CD8-positive, alpha-beta memory T cell (primary cell): ENCODE measurements at regions not wholly inside any gene's neighbourhood (a gene's known extent, or its start where the extent isn't known, plus 50 kb on each side); places are given as distances from the start of the nearest gene placed in this dataset.

Experiments
- CTCF ChIA-PET: fragments of 350-600 bp; sonication (Branson Sonifier 250); formaldehyde crosslinking; loops from one replicate; lab custom pipeline; 2021; ENCODE audit warnings: antibody characterized with exemption; lab: Charles Lee
- POLR2A ChIA-PET: fragments of 350-600 bp; sonication (Branson Sonifier 250); formaldehyde crosslinking; loops from one replicate; lab custom pipeline; 2021; ENCODE audit warnings: antibody characterized with exemption; lab: Charles Lee
- DNase-seq, 5 donors: peaks; one replicate each; pipeline versions ENCODE4 v3.0.0 to v3.0.0-alpha.2; 2020 to 2022; ENCODE audit warnings: mixed read lengths in 1 of 5
- H3K27ac ChIP-seq: one replicate; pipeline ENCODE4 v1.7.0; 2013; ENCODE audit warnings: low read depth, mild to moderate bottlenecking, low read length, moderate library complexity
- H3K27me3 ChIP-seq: 2 replicates; pipeline ENCODE4 v1.7.0; 2013; ENCODE audit warnings: low read length, mild to moderate bottlenecking; ENCODE audit not compliant: insufficient read depth, poor library complexity, severe bottlenecking
- H3K36me3 ChIP-seq: 2 replicates; pipeline ENCODE4 v1.7.0; 2013; ENCODE audit warnings: mild to moderate bottlenecking, low read length, moderate library complexity; ENCODE audit not compliant: insufficient read depth
- H3K4me1 ChIP-seq: 2 replicates; pipeline ENCODE4 v1.7.0; 2013; ENCODE audit warnings: mild to moderate bottlenecking, low read length, moderate library complexity; ENCODE audit not compliant: insufficient read depth
- H3K4me3 ChIP-seq: 2 replicates; pipeline ENCODE4 v1.7.0; 2013; ENCODE audit warnings: mild to moderate bottlenecking, low read length
- H3K9me3 ChIP-seq: 2 replicates; pipeline ENCODE4 v1.7.0; 2013; ENCODE audit warnings: mild to moderate bottlenecking, low read length
- H3K27ac Mint-ChIP-seq, 8 donors: one replicate each; pipeline ENCODE4 v1.8.0; 2020 to 2021; ENCODE audit warnings: mixed read lengths in 8 of 8, mild to moderate bottlenecking in 6 of 8, inconsistent platforms in 3 of 8, moderate library complexity in 3 of 8
- H3K27me3 Mint-ChIP-seq, 2 donors: one replicate each; pipeline ENCODE4 v1.8.0; 2020 to 2021; ENCODE audit warnings: mixed read lengths in 2 of 2, mild to moderate bottlenecking in 1 of 2, moderate library complexity in 1 of 2
- H3K36me3 Mint-ChIP-seq, 3 donors: one replicate each; pipeline ENCODE4 v1.8.0; 2020 to 2021; ENCODE audit warnings: mixed read lengths in 3 of 3, inconsistent platforms in 1 of 3, mild to moderate bottlenecking in 1 of 3
- H3K4me1 Mint-ChIP-seq, 3 donors: one replicate each; pipeline ENCODE4 v1.8.0; 2020 to 2021; ENCODE audit warnings: mixed read lengths in 3 of 3, inconsistent platforms in 1 of 3, mild to moderate bottlenecking in 1 of 3
- H3K4me3 Mint-ChIP-seq, 7 donors: one replicate each; pipeline ENCODE4 v1.8.0; 2020 to 2021; ENCODE audit warnings: mixed read lengths in 7 of 7, mild to moderate bottlenecking in 6 of 7, moderate library complexity in 4 of 7, inconsistent platforms in 2 of 7
- H3K9me3 Mint-ChIP-seq, 5 donors: one replicate each; pipeline ENCODE4 v1.8.0; 2020 to 2022; ENCODE audit warnings: mixed read lengths in 5 of 5, mild to moderate bottlenecking in 3 of 5, moderate library complexity in 2 of 5, inconsistent platforms in 1 of 5

DNA sequence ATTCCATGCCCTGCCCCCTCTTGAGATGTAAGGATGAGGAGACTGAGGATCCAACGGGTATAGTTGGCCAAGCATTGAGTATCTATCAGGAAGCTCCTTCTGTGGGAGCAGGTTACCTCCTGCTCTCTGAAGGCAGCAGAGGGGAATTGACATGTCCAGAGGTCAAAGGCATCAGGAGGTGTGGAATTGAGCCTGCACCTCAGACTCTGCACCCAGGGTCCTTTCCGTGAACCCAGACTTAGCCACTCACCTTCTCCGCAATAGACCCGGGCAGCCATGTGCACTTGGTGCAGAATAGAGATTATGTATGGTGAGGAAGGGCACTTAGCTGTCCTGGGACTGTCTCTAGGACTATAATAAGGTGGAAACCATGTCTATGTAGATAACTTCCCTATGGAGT, 399.0 kb upstream of the TPM1 start:
- H3K4me1 Mint-ChIP-seq: no peaks in the 10 kb centered on the region
- H3K4me3 Mint-ChIP-seq: no peak overlapping the region
- Histone ChIP-seq H3K9me3 (no peaks in the 10 kb centered on the region), H3K27ac (no peak overlapping the region), H3K4me3 (no peak overlapping the region), H3K36me3 (no peaks in the 10 kb centered on the region), H3K27me3 (no peaks in the 10 kb centered on the region), H3K4me1 (no peaks in the 10 kb centered on the region)
- CTCF ChIA-PET: no interaction called here
- H3K27ac Mint-ChIP-seq: no peak overlapping the region
- H3K36me3 Mint-ChIP-seq: no peaks in the 10 kb centered on the region
- H3K9me3 Mint-ChIP-seq: no peaks in the 10 kb centered on the region
- no peak for DNase-seq
- H3K27me3 Mint-ChIP-seq: peaks cover 0 to 9% of the 10 kb centered on the region in 2 donors
- POLR2A ChIA-PET: no interaction called here

GRCh38 chr15:62644216-62644888, 398.2 kb upstream of the TPM1 start:
- Histone ChIP-seq H3K27ac (no peak overlapping the region), H3K9me3 (no peaks in the 10 kb centered on the region), H3K36me3 (no peaks in the 10 kb centered on the region), H3K4me3 (no peak overlapping the region), H3K27me3 (no peaks in the 10 kb centered on the region), H3K4me1 (no peaks in the 10 kb centered on the region)
- H3K36me3 Mint-ChIP-seq: peaks cover 0 to 4% (median 0%) of the 10 kb centered on the region in 3 donors
- no peak overlapping the region for H3K4me3 Mint-ChIP-seq
- no peak for DNase-seq
- no peaks in the 10 kb centered on the region for H3K4me1 Mint-ChIP-seq
- peaks cover 0 to 4% of the 10 kb centered on the region in 2 donors for H3K27me3 Mint-ChIP-seq
- H3K27ac Mint-ChIP-seq: no peak overlapping the region
- POLR2A ChIA-PET: no interaction called here
- CTCF ChIA-PET: no interaction called here
- no peaks in the 10 kb centered on the region for H3K9me3 Mint-ChIP-seq

DNA sequence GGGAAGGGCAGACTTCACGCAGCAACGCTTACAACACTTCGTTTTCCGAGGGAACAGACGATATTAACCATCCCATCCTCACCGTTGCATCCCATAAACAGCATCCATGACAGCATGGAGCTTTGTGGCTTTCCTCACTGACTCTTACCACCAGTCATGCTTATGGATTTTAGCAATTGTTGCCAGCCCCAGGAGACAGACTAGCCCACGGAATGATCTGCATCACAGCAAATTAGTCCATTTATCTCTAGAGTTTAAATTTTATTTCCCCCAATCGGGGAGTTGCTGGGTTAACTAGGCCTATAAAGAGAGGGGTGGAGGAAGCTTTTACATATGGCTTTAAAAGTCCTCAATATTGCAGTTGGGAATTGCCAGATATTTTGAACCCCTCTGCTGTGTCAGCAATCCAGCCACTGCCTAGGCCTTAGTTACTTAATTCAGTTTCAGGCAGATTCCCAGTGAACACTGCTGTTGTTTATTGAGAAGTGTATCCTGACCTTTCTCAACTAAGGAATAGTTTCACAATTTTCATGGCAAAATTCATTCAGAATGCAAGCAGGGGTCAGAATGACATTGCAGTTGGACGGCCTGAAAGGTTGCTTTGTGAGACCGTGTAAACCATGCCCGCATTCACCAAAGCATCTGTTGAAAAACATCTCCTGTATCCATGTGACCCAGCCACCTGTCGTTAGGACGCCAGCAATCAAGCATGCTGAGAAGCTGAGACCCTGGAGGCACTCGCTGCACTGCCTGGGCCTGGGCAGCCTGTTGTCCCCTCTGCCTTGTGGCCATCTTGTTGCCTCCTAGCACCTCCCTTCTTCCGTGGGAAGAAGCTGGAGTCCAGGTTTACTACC, 397.4 kb upstream of the TPM1 start:
- H3K4me1 Mint-ChIP-seq: no peaks in the 10 kb centered on the region
- H3K4me3 ChIP-seq: no peak overlapping the region
- no peak overlapping the region for H3K27ac ChIP-seq
- no peaks in the 10 kb centered on the region for H3K4me1 ChIP-seq
- H3K27me3 Mint-ChIP-seq: peaks cover 0 to 6% of the 10 kb centered on the region in 2 donors
- H3K9me3 Mint-ChIP-seq: no peaks in the 10 kb centered on the region
- no peak overlapping the region for H3K4me3 Mint-ChIP-seq
- H3K27ac Mint-ChIP-seq: no peak overlapping the region
- no peak for DNase-seq
- H3K27me3 ChIP-seq: no peaks in the 10 kb centered on the region
- peaks cover 0 to 6% (median 0%) of the 10 kb centered on the region in 3 donors for H3K36me3 Mint-ChIP-seq
- ChIA-PET POLR2A (no interaction called here), CTCF (no interaction called here)
- no peaks in the 10 kb centered on the region for H3K9me3 ChIP-seq
- H3K36me3 ChIP-seq: no peaks in the 10 kb centered on the region

DNA sequence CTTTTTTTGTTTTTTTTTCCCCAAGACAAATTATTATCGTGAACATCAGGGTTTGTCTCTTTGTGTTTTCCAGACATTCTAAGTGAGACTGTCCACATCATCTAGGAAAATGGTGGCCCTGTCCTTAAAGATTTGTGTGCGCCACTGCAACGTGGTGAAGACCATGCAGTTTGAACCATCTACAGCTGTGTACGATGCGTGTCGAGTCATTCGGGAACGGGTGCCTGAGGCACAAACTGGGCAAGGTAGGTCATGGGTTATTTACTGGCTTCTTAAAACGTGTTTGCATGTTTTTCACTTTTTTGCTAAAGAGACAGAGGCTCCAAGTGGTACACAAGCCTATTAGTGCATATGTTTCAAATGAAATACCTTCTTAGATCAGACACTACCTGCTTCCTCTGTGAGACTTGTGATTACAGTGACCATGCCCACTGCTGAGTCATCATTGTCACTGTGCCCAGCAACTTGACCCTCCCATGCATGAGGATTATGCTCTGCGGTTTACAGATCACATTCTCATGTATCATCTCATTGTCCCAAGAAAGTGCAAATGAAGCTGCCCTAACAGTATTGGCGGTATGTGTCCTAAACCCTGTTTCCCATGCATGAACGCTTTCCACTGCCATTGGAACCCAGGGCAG, 395.2 kb upstream of the TPM1 start:
- H3K36me3 ChIP-seq: no peaks in the 10 kb centered on the region
- Mint-ChIP-seq H3K27me3 (peaks cover 0 to 14% of the 10 kb centered on the region in 2 donors), H3K4me3 (no peak overlapping the region), H3K4me1 (no peaks in the 10 kb centered on the region), H3K36me3 (peaks cover 0 to 6% (median 0%) of the 10 kb centered on the region in 3 donors), H3K9me3 (no peaks in the 10 kb centered on the region), H3K27ac (no peak overlapping the region)
- no peaks in the 10 kb centered on the region for H3K27me3 ChIP-seq
- ChIA-PET POLR2A (no interaction called here), CTCF (no interaction called here)
- DNase-seq: no peak
- H3K27ac ChIP-seq: no peak overlapping the region
- H3K4me1 ChIP-seq: no peaks in the 10 kb centered on the region
- no peak overlapping the region for H3K4me3 ChIP-seq
- H3K9me3 ChIP-seq: no peaks in the 10 kb centered on the region

- no peak overlapping the region for H3K27ac ChIP-seq
- DNase-seq: no peak
- Mint-ChIP-seq H3K4me3 (no peak overlapping the region), H3K36me3 (peaks cover 0 to 6% (median 0%) of the 10 kb centered on the region in 3 donors), H3K4me1 (no peaks in the 10 kb centered on the region), H3K9me3 (no peaks in the 10 kb centered on the region), H3K27me3 (peaks cover 0 to 18% of the 10 kb centered on the region in 2 donors), H3K27ac (no peak overlapping the region)
- H3K4me1 ChIP-seq: no peaks in the 10 kb centered on the region
- ChIA-PET CTCF (no interaction called here), POLR2A (no interaction called here)
- no peaks in the 10 kb centered on the region for H3K27me3 ChIP-seq
- no peaks in the 10 kb centered on the region for H3K36me3 ChIP-seq
- H3K4me3 ChIP-seq: no peak overlapping the region
- no peaks in the 10 kb centered on the region for H3K9me3 ChIP-seq
These were observed 394.6 kb upstream of the TPM1 start for GRCh38 chr15:62647843-62648505.

DNA sequence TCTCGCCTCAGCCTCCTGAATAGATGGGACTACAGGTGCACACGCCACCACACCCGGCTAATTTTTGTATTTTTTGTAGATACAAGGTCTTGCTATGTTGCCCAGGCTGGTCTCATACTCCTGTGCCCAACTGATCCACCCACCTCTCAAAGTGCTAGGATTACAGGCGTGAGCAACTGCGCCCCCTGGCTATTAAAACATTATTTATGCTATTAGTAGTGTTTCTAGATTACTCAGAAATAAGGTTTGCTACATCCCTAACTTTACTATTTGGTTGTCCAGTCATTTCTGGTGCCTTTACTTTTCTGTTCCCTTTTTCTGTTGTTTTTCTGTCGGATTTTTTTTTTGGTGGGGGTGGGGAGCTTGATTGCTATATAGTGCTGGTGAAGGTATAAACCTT, 393.6 kb upstream of the TPM1 start:
- Histone ChIP-seq H3K4me3 (no peak overlapping the region), H3K4me1 (no peaks in the 10 kb centered on the region), H3K36me3 (no peaks in the 10 kb centered on the region), H3K27me3 (no peaks in the 10 kb centered on the region), H3K9me3 (no peaks in the 10 kb centered on the region), H3K27ac (no peak overlapping the region)
- Mint-ChIP-seq H3K27ac (no peak overlapping the region), H3K4me1 (no peaks in the 10 kb centered on the region), H3K9me3 (no peaks in the 10 kb centered on the region), H3K27me3 (peaks cover 0 to 18% of the 10 kb centered on the region in 2 donors), H3K36me3 (peaks cover 0 to 10% (median 0%) of the 10 kb centered on the region in 3 donors), H3K4me3 (no peak overlapping the region)
- POLR2A ChIA-PET: no interaction called here
- CTCF ChIA-PET: no interaction called here
- DNase-seq: no peak

- peaks cover 0 to 3% (median 0%) of the 10 kb centered on the region in 5 donors for H3K9me3 Mint-ChIP-seq
- Histone ChIP-seq H3K27me3 (no peaks in the 10 kb centered on the region), H3K36me3 (no peaks in the 10 kb centered on the region), H3K4me3 (no peak overlapping the region), H3K9me3 (no peaks in the 10 kb centered on the region), H3K27ac (no peak overlapping the region), H3K4me1 (no peaks in the 10 kb centered on the region)
- H3K27ac Mint-ChIP-seq: no peak overlapping the region
- no peaks in the 10 kb centered on the region for H3K4me1 Mint-ChIP-seq
- no peak for DNase-seq
- peaks cover 0 to 21% of the 10 kb centered on the region in 2 donors for H3K27me3 Mint-ChIP-seq
- peaks cover 0 to 13% (median 0%) of the 10 kb centered on the region in 3 donors for H3K36me3 Mint-ChIP-seq
- H3K4me3 Mint-ChIP-seq: no peak overlapping the region
- ChIA-PET POLR2A (no interaction called here), CTCF (no interaction called here)
These were observed 392.6 kb upstream of the TPM1 start for GRCh38 chr15:62649793-62650420.
